ENCODE measurements at regions not wholly inside any gene's neighbourhood (a gene's known extent, or its start where the extent isn't known, plus 50 kb on each side); places are given as distances from the start of the nearest gene placed in this dataset.

GRCh38 chr12:107884769-107885694 lies 110.5 kb downstream of the ASCL4 start:
- TF ChIP-seq CTCF (conservative IDR thresholded peaks at IDR 0.05; ENCODE audit: low read depth, low read length) (peak; percentile 84), RAD21 (IDR thresholded peaks at IDR 0.05; ENCODE audit: low read length) (peak; percentile 81), BHLHE40 (IDR thresholded peaks at IDR 0.05; ENCODE audit: low read depth, low read length) (no peak), POLR2A (IDR thresholded peaks at IDR 0.05; ENCODE audit: low read depth, low read length) (0 out of 2 replicates have a peak, but pooled peaks have one; percentile 30), CEBPB (IDR thresholded peaks at IDR 0.05; ENCODE audit: low read depth, low read length) (no peak), MAFK (IDR thresholded peaks at IDR 0.05; ENCODE audit: low read depth, low read length) (no peak), MXI1 (IDR thresholded peaks at IDR 0.05; ENCODE audit: borderline replicate concordance, low read depth, low read length) (no peak), SMC3 (IDR thresholded peaks at IDR 0.05; ENCODE audit: low read depth, low read length) (peak; percentile 72), RFX5 (IDR thresholded peaks at IDR 0.05; ENCODE audit: low read depth, low read length) (no peak), USF2 (IDR thresholded peaks at IDR 0.05; ENCODE audit: low read depth, low read length) (no peak), MAZ (IDR thresholded peaks at IDR 0.05; ENCODE audit: borderline replicate concordance, low read depth, low read length) (no peak), RCOR1 (IDR thresholded peaks at IDR 0.05; ENCODE audit: insufficient replicate concordance, low read length) (no peak)

Data from IMR-90 (cell line).